Activated CD4-positive, alpha-beta T cell treated with anti-CD3 and anti-CD28 coated beads, Interleukin-2, amount 10 ng/mL, durations not matched to agents 7 days and 5 days (primary cell): ENCODE measurements at regions not wholly inside any gene's neighbourhood (a gene's known extent, or its start where the extent isn't known, plus 50 kb on each side); places are given as distances from the start of the nearest gene placed in this dataset.

Source experiments
- CTCF ChIA-PET: fragments of 350-600 bp; sonication (Branson Sonifier 250); formaldehyde crosslinking; loops from one replicate; lab custom pipeline; 2021; ENCODE audit warnings: antibody characterized with exemption; lab: Charles Lee
- POLR2A ChIA-PET: fragments of 350-600 bp; sonication (Branson Sonifier 250); formaldehyde crosslinking; loops from one replicate; lab custom pipeline; 2021; ENCODE audit warnings: antibody characterized with exemption; lab: Charles Lee
- DNase-seq: peaks from one replicate; pipeline ENCODE4 v3.0.0-alpha.2; 2020
- H3K27ac Mint-ChIP-seq: one replicate; pipeline ENCODE4 v1.8.0; 2021; ENCODE audit warnings: mild to moderate bottlenecking, moderate library complexity, mixed read lengths
- H3K27me3 Mint-ChIP-seq: one replicate; pipeline ENCODE4 v1.8.0; 2021; ENCODE audit warnings: mixed read lengths
- H3K36me3 Mint-ChIP-seq: one replicate; pipeline ENCODE4 v1.8.0; 2021; ENCODE audit warnings: low read depth, mixed read lengths
- H3K4me1 Mint-ChIP-seq: one replicate; pipeline ENCODE4 v1.8.0; 2021; ENCODE audit warnings: mixed read lengths
- H3K4me3 Mint-ChIP-seq: one replicate; pipeline ENCODE4 v1.8.0; 2021; ENCODE audit warnings: mild to moderate bottlenecking, moderate library complexity, mixed read lengths
- H3K9me3 Mint-ChIP-seq: one replicate; pipeline ENCODE4 v1.8.0; 2021; ENCODE audit warnings: mixed read lengths

GRCh38 chr4:126227428-126227827 lies 912.7 kb downstream of the FAT4 start:
- no peak overlapping the region for H3K4me3 Mint-ChIP-seq
- ChIA-PET POLR2A (no interaction called here), CTCF (no interaction called here)
- H3K27me3 Mint-ChIP-seq, result no peaks in the 10 kb centered on the region
- no peak for DNase-seq
- H3K36me3 Mint-ChIP-seq, result no peaks in the 10 kb centered on the region
- H3K27ac Mint-ChIP-seq, result no peak overlapping the region
- no peaks in the 10 kb centered on the region for H3K4me1 Mint-ChIP-seq
- H3K9me3 Mint-ChIP-seq, result peaks cover 6% of the 10 kb centered on the region

- ChIA-PET POLR2A (no interaction called here), CTCF (no interaction called here)
- H3K9me3 Mint-ChIP-seq, result peaks cover 6% of the 10 kb centered on the region
- no peaks in the 10 kb centered on the region for H3K4me1 Mint-ChIP-seq
- H3K27me3 Mint-ChIP-seq, result no peaks in the 10 kb centered on the region
- DNase-seq, result no peak
- H3K4me3 Mint-ChIP-seq, result no peak overlapping the region
- no peak overlapping the region for H3K27ac Mint-ChIP-seq
- H3K36me3 Mint-ChIP-seq, result no peaks in the 10 kb centered on the region
These were observed 915.5 kb downstream of the FAT4 start for GRCh38 chr4:126230269-126230668.

- peaks cover 9% of the 10 kb centered on the region for H3K9me3 Mint-ChIP-seq
- H3K4me1 Mint-ChIP-seq, result no peaks in the 10 kb centered on the region
- no peak overlapping the region for H3K27ac Mint-ChIP-seq
- H3K27me3 Mint-ChIP-seq, result no peaks in the 10 kb centered on the region
- POLR2A ChIA-PET, result no interaction called here
- CTCF ChIA-PET, result no interaction called here
- DNase-seq, result no peak
- H3K4me3 Mint-ChIP-seq, result no peak overlapping the region
- no peaks in the 10 kb centered on the region for H3K36me3 Mint-ChIP-seq
These were observed 918.7 kb downstream of the FAT4 start for GRCh38 chr4:126233483-126233882.

- CTCF ChIA-PET, result no interaction called here
- Mint-ChIP-seq H3K4me3 (no peak overlapping the region), H3K4me1 (no peaks in the 10 kb centered on the region), H3K36me3 (no peaks in the 10 kb centered on the region), H3K27ac (no peak overlapping the region), H3K27me3 (no peaks in the 10 kb centered on the region), H3K9me3 (peaks cover 5% of the 10 kb centered on the region)
- POLR2A ChIA-PET, result no interaction called here
- no peak for DNase-seq
These were observed 923.3 kb downstream of the FAT4 start for GRCh38 chr4:126238013-126238412.

GRCh38 chr4:126241634-126242033 lies 926.9 kb downstream of the FAT4 start:
- POLR2A ChIA-PET, result no interaction called here
- H3K4me1 Mint-ChIP-seq, result no peaks in the 10 kb centered on the region
- DNase-seq, result no peak
- no peak overlapping the region for H3K27ac Mint-ChIP-seq
- H3K4me3 Mint-ChIP-seq, result no peak overlapping the region
- no peaks in the 10 kb centered on the region for H3K27me3 Mint-ChIP-seq
- H3K9me3 Mint-ChIP-seq, result peaks cover 3% of the 10 kb centered on the region
- H3K36me3 Mint-ChIP-seq, result no peaks in the 10 kb centered on the region
- CTCF ChIA-PET, result no interaction called here

- Mint-ChIP-seq H3K4me3 (no peak overlapping the region), H3K36me3 (no peaks in the 10 kb centered on the region), H3K9me3 (peaks cover 3% of the 10 kb centered on the region), H3K27me3 (no peaks in the 10 kb centered on the region), H3K27ac (no peak overlapping the region), H3K4me1 (no peaks in the 10 kb centered on the region)
- POLR2A ChIA-PET, result no interaction called here
- DNase-seq, result no peak
- CTCF ChIA-PET, result no interaction called here
These were observed 928.1 kb downstream of the FAT4 start for GRCh38 chr4:126242679-126243390.

GRCh38 chr4:126247409-126247808 lies 932.7 kb downstream of the FAT4 start:
- Mint-ChIP-seq H3K36me3 (no peaks in the 10 kb centered on the region), H3K27ac (no peak overlapping the region), H3K4me1 (no peaks in the 10 kb centered on the region), H3K9me3 (peaks cover 3% of the 10 kb centered on the region), H3K27me3 (no peaks in the 10 kb centered on the region), H3K4me3 (no peak overlapping the region)
- no peak for DNase-seq
- ChIA-PET CTCF (no interaction called here), POLR2A (no interaction called here)

GRCh38 chr4:126250006-126250405 lies 935.3 kb downstream of the FAT4 start:
- no peak for DNase-seq
- Mint-ChIP-seq H3K4me3 (no peak overlapping the region), H3K36me3 (no peaks in the 10 kb centered on the region), H3K27ac (no peak overlapping the region), H3K4me1 (no peaks in the 10 kb centered on the region), H3K27me3 (no peaks in the 10 kb centered on the region), H3K9me3 (peaks cover 2% of the 10 kb centered on the region)
- ChIA-PET CTCF (no interaction called here), POLR2A (no interaction called here)

GRCh38 chr4:126251169-126251568 lies 936.4 kb downstream of the FAT4 start:
- Mint-ChIP-seq H3K4me3 (no peak overlapping the region), H3K9me3 (peaks cover 3% of the 10 kb centered on the region), H3K27me3 (no peaks in the 10 kb centered on the region), H3K36me3 (no peaks in the 10 kb centered on the region), H3K4me1 (no peaks in the 10 kb centered on the region), H3K27ac (no peak overlapping the region)
- ChIA-PET CTCF (no interaction called here), POLR2A (no interaction called here)
- no peak for DNase-seq

GRCh38 chr4:126262665-126263064 lies 947.9 kb downstream of the FAT4 start:
- H3K36me3 Mint-ChIP-seq, result no peaks in the 10 kb centered on the region
- ChIA-PET POLR2A (no interaction called here), CTCF (no interaction called here)
- no peak for DNase-seq
- H3K4me1 Mint-ChIP-seq, result no peaks in the 10 kb centered on the region
- H3K27me3 Mint-ChIP-seq, result no peaks in the 10 kb centered on the region
- H3K27ac Mint-ChIP-seq, result no peak overlapping the region
- H3K9me3 Mint-ChIP-seq, result peaks cover 3% of the 10 kb centered on the region
- H3K4me3 Mint-ChIP-seq, result no peak overlapping the region

GRCh38 chr4:126264839-126265238 lies 950.1 kb downstream of the FAT4 start:
- Mint-ChIP-seq H3K27ac (no peak overlapping the region), H3K9me3 (no peaks in the 10 kb centered on the region), H3K27me3 (no peaks in the 10 kb centered on the region), H3K4me3 (no peak overlapping the region), H3K36me3 (no peaks in the 10 kb centered on the region), H3K4me1 (no peaks in the 10 kb centered on the region)
- CTCF ChIA-PET, result no interaction called here
- POLR2A ChIA-PET, result no interaction called here
- DNase-seq, result no peak

GRCh38 chr4:126265888-126266287 lies 951.1 kb downstream of the FAT4 start:
- Mint-ChIP-seq H3K27ac (no peak overlapping the region), H3K27me3 (no peaks in the 10 kb centered on the region), H3K4me1 (no peaks in the 10 kb centered on the region), H3K9me3 (peaks cover 3% of the 10 kb centered on the region), H3K4me3 (no peak overlapping the region), H3K36me3 (no peaks in the 10 kb centered on the region)
- DNase-seq, result no peak
- ChIA-PET POLR2A (no interaction called here), CTCF (no interaction called here)

- Mint-ChIP-seq H3K36me3 (no peaks in the 10 kb centered on the region), H3K4me3 (no peak overlapping the region), H3K9me3 (peaks cover 7% of the 10 kb centered on the region), H3K4me1 (no peaks in the 10 kb centered on the region), H3K27ac (no peak overlapping the region), H3K27me3 (no peaks in the 10 kb centered on the region)
- CTCF ChIA-PET, result no interaction called here
- DNase-seq, result no peak
- POLR2A ChIA-PET, result no interaction called here
These were observed 952.9 kb downstream of the FAT4 start for GRCh38 chr4:126267689-126268088.

GRCh38 chr4:126268106-126268505 lies 953.4 kb downstream of the FAT4 start:
- POLR2A ChIA-PET, result no interaction called here
- Mint-ChIP-seq H3K9me3 (peaks cover 7% of the 10 kb centered on the region), H3K4me3 (no peak overlapping the region), H3K36me3 (no peaks in the 10 kb centered on the region), H3K4me1 (no peaks in the 10 kb centered on the region), H3K27me3 (no peaks in the 10 kb centered on the region), H3K27ac (no peak overlapping the region)
- DNase-seq, result no peak
- CTCF ChIA-PET, result no interaction called here
